ENCODE measurements at regions not wholly inside any gene's neighbourhood (a gene's known extent, or its start where the extent isn't known, plus 50 kb on each side); places are given as distances from the start of the nearest gene placed in this dataset.

GRCh38 chr12:113727651-113728061, 238.5 kb downstream of the RBM19 start:
- Histone ChIP-seq H3K27ac (replicated peaks) (no peak overlapping the region), H3K27me3 (ENCODE audit: insufficient read depth, poor library complexity, severe bottlenecking) (no peaks in the 10 kb centered on the region), H3K4me3 (replicated peaks; ENCODE audit: insufficient read depth, low read length) (no peak overlapping the region)
- TF ChIP-seq GABPA (IDR thresholded peaks at IDR 0.05; ENCODE audit: low read depth) (no peak), CTCF (IDR thresholded peaks at IDR 0.05; ENCODE audit: insufficient read depth, low read length) (no peak), REST (IDR thresholded peaks at IDR 0.05; ENCODE audit: insufficient replicate concordance, low read depth) (no peak), SPI1 (IDR thresholded peaks at IDR 0.05; ENCODE audit: borderline replicate concordance, low read depth) (no peak), POLR2AphosphoS5 (IDR thresholded peaks at IDR 0.05; ENCODE audit: low read depth) (no peak)
- DNase-seq (ENCODE audit: low read depth in 1 of 2, low spot score in 1 of 2), result no peak

- TF ChIP-seq REST (IDR thresholded peaks at IDR 0.05; ENCODE audit: insufficient replicate concordance, low read depth) (no peak), CTCF (IDR thresholded peaks at IDR 0.05; ENCODE audit: insufficient read depth, low read length) (no peak), SPI1 (IDR thresholded peaks at IDR 0.05; ENCODE audit: borderline replicate concordance, low read depth) (no peak), POLR2AphosphoS5 (IDR thresholded peaks at IDR 0.05; ENCODE audit: low read depth) (no peak)
- DNase-seq (ENCODE audit: low read depth in 1 of 2, low spot score in 1 of 2), result no peak
- H3K4me3 ChIP-seq (replicated peaks; ENCODE audit: insufficient read depth, low read length), result no peak overlapping the region
- H3K27me3 ChIP-seq (ENCODE audit: insufficient read depth, poor library complexity, severe bottlenecking), result no peaks in the 10 kb centered on the region
- H3K27ac ChIP-seq (replicated peaks), result no peak overlapping the region
Observed at GRCh38 chr12:113726254-113726819, 239.8 kb downstream of the RBM19 start.

- Histone ChIP-seq H3K27me3 (ENCODE audit: insufficient read depth, poor library complexity, severe bottlenecking) (no peaks in the 10 kb centered on the region), H3K27ac (replicated peaks) (no peak overlapping the region), H3K4me3 (replicated peaks; ENCODE audit: insufficient read depth, low read length) (no peak overlapping the region)
- DNase-seq (ENCODE audit: low read depth in 1 of 2, low spot score in 1 of 2), result no peak
- no peak for TF ChIP-seq GABPA (IDR thresholded peaks at IDR 0.05; ENCODE audit: low read depth)
Observed at GRCh38 chr12:113725557-113725876, 240.6 kb downstream of the RBM19 start.

GRCh38 chr12:113724794-113725556, 241.2 kb downstream of the RBM19 start:
- Histone ChIP-seq H3K4me3 (replicated peaks; ENCODE audit: insufficient read depth, low read length) (no peak overlapping the region), H3K27me3 (ENCODE audit: insufficient read depth, poor library complexity, severe bottlenecking) (no peaks in the 10 kb centered on the region), H3K27ac (replicated peaks) (no peak overlapping the region)
- TF ChIP-seq REST (IDR thresholded peaks at IDR 0.05; ENCODE audit: insufficient replicate concordance, low read depth) (no peak), POLR2AphosphoS5 (IDR thresholded peaks at IDR 0.05; ENCODE audit: low read depth) (no peak), SPI1 (IDR thresholded peaks at IDR 0.05; ENCODE audit: borderline replicate concordance, low read depth) (no peak), GABPA (IDR thresholded peaks at IDR 0.05; ENCODE audit: low read depth) (no peak), CTCF (IDR thresholded peaks at IDR 0.05; ENCODE audit: insufficient read depth, low read length) (no peak)
- no peak for DNase-seq (ENCODE audit: low read depth in 1 of 2, low spot score in 1 of 2)

Measured in HL-60 (cell line).